SH-SY5Y (cell line): ENCODE measurements at regions not wholly inside any gene's neighbourhood (a gene's known extent, or its start where the extent isn't known, plus 50 kb on each side); places are given as distances from the start of the nearest gene placed in this dataset.

Source experiments
- GATA2 ChIP-seq: IDR thresholded peaks from 2 replicates; pipeline ENCODE4 v1.6.1; 2011; ENCODE audit warnings: mild to moderate bottlenecking, low read depth, low read length
- GATA3 ChIP-seq: IDR thresholded peaks from 2 replicates; pipeline ENCODE4 v1.6.1; 2011; ENCODE audit warnings: low read depth, mild to moderate bottlenecking, low read length, moderate library complexity

- TF ChIP-seq GATA2, result no peak
These were observed 73.5 kb upstream of the SPTBN1 start for GRCh38 chr2:54382601-54383000.

- no peak for TF ChIP-seq GATA2
- no peak for TF ChIP-seq GATA3
These were observed 71.6 kb upstream of the SPTBN1 start for GRCh38 chr2:54384301-54385203.

DNA sequence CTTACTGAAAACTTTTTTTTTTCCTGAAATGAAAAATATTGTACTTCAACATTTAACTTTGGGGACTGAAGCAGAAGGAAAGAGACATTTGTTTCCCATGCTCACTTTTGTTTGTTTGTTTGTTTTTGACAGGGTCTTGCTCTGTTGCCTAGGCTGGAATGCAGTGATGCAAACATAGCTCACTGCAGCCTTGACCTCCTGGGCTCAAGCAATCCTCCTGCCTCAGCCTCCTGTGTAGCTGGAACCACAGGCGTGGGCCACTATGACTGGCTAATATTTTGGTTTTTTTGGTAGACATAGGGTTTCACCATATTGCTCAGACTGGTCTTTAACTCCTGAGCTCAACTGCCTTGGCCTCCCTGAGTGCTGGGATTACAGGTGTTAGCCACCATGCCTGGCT is 70.9 kb upstream of the SPTBN1 start:
- TF ChIP-seq GATA3 (no peak), GATA2 (no peak)

DNA sequence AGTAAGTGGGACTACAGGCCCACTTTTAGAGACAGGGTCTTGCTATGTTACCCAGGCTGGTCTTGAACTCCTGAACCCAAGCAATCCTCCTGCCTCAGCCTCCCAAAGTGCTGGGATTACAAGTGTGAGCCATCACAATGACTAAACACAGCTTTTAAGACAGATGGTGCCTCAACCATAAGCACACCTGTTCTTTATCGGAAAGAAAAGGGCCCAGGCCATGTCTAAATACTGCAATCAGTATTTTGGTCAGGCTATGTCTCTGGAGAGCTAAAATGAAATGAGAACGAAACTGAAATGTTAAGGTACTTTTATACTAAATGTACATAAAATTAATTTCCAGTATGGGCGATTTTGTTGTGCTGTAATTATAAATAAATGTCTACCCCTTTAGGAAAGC is 69.5 kb upstream of the SPTBN1 start:
- no peak for TF ChIP-seq GATA2
- TF ChIP-seq GATA3, result no peak

DNA sequence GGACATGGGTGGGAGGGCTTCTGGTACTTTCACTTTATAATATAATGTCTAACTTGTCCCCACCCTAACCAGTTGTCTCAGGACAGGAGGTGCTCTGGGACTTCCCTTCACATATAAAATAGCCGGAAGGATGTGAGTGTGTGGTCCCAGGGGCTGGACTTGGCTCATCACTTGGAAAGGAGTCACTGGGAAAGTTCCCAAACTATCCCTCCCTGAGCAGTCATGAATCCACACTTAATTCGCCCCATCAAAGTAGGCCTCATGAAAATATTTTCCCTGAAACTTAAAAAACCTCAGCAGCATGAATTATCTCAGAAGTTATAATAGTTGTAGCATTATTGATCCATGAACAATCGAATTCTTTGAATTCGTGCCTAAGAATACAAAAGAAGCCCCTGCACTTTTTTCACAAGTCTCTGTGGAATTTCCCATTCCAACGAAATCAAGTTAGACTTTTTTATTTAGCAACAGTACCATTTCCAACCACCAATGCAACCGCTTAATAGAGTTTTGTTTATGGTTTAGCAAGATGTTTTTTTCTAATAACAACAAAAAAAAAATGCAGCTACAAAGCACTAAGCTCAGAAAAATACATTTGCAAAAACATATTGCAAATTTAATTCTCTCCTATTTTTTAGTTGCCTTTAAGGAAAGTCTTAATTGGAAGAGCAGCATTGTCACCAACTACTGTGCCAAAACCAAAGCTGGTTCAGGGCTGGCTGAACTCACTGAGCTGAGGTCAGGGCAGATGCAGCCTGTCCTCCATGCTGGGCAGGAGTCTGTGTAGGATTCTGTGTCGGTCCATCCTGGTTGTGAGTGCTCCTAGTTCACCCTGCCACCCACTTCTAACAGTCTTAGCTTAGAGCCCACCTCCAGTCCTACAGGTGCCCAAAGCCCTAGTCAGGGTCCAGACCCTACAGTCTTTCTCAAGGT is 68.8 kb upstream of the SPTBN1 start:
- no peak for TF ChIP-seq GATA3
- TF ChIP-seq GATA2, result no peak

DNA sequence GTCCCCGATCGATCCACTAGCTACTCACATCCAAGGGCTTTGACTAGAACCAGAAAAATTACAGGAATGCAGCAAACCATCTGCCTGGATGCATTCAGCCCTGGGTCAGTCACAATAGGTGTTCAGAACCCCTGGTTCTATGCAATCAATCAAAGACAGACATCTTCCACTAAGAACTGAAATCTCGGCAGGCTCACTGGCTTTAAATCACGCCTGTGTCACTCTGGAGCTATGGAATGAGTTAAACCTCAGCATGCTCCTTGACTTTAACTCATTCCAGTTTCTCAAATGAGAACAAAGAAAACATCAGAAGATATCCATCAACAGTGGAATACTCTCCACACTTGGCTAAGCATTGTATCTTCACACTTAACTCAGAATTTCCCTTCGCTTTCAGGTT is 68.1 kb upstream of the SPTBN1 start:
- TF ChIP-seq GATA2, result no peak

- TF ChIP-seq GATA2 (no peak), GATA3 (no peak)
These were observed 63.4 kb upstream of the SPTBN1 start for GRCh38 chr2:54392555-54393324.

DNA sequence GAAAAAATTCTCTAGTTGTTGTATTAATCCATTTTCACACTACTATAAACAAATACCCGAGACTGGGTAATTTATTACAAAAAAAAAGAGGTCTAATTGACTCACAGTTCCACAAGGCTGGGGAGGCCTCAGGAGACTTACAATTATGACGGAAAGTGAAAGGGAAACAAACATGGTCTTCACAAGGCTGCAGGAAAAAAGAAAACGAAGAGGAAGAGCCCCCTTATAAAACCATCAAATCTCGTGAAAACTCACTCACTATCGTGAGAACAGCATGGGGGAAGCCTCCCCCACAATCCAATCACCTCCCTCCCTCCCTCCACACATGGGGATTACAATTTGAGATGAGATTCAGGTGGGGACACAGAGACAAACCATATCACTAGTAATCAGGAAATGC is 61.7 kb upstream of the SPTBN1 start:
- TF ChIP-seq GATA3 (no peak), GATA2 (no peak)

- no peak for TF ChIP-seq GATA2
- TF ChIP-seq GATA3, result no peak
These were observed 60.0 kb upstream of the SPTBN1 start for GRCh38 chr2:54396107-54396506.

DNA sequence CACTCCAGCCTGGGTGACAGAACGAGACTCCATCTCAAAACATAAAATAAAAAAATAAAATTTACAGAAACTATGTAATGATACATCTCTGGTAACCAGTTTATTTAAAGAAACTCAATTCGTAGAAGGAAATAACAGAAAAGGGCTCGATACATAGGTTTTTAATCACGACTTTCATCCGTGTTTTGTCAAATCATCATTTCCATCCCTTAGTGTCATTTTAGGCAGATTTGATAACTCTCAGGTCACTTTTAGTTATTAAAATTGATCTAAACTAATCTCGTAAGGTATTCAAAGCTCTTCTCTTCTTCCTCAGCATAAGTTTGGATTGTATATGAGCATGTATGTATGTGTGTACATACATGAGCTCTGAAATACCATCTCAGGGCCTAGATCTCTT is 59.3 kb upstream of the SPTBN1 start:
- TF ChIP-seq GATA3 (no peak), GATA2 (no peak)

DNA sequence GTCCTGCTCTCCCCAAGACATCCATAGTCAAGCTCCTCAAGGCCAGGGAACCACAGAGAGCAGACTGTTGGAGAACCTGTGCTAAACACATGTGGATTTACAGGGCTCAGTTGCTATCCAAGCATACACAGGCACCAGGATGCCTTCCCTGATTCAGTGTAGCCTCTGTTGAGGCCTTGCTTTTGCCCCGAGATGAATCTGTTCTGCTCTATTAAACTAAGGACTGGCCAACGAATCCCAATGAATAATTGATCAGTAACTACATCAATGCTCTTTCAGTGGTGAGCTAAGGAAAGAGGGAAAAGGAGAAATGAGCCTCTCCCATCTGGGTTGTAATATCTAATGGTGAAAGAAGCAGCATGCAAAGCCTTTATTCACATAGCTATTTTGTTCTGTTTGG is 58.7 kb upstream of the SPTBN1 start:
- TF ChIP-seq GATA2, result no peak
- TF ChIP-seq GATA3, result no peak

- TF ChIP-seq GATA2 (no peak), GATA3 (no peak)
These were observed 54.6 kb upstream of the SPTBN1 start for GRCh38 chr2:54401554-54401953.

- no peak for TF ChIP-seq GATA3
- TF ChIP-seq GATA2, result no peak
These were observed 53.8 kb upstream of the SPTBN1 start for GRCh38 chr2:54402350-54402749.

GRCh38 chr2:54403512-54404238 is 52.5 kb upstream of the SPTBN1 start:
- TF ChIP-seq GATA3 (no peak), GATA2 (no peak)
